ENCODE measurements at regions not wholly inside any gene's neighbourhood (a gene's known extent, or its start where the extent isn't known, plus 50 kb on each side); places are given as distances from the start of the nearest gene placed in this dataset.

GRCh38 chr7:10643545-10643944, 330.1 kb upstream of the PHF14 start:
- TF ChIP-seq CTCF (IDR thresholded peaks at IDR 0.05) (no peak), POLR2A (IDR thresholded peaks at IDR 0.05) (no peak)
